Common myeloid progenitor, CD34-positive (primary cell): ENCODE measurements at regions not wholly inside any gene's neighbourhood (a gene's known extent, or its start where the extent isn't known, plus 50 kb on each side); places are given as distances from the start of the nearest gene placed in this dataset.

Experiments used
- CTCF ChIA-PET: fragments of 350-600 bp; sonication (Branson Sonifier 250); formaldehyde crosslinking; loops from one replicate; lab custom pipeline; 2021; ENCODE audit warnings: antibody characterized with exemption; lab: Charles Lee
- POLR2A ChIA-PET: fragments of 350-600 bp; sonication (Branson Sonifier 250); formaldehyde crosslinking; loops from one replicate; lab custom pipeline; 2021; ENCODE audit warnings: antibody characterized with exemption; lab: Charles Lee
- DNase-seq, 3 donors: peaks; one replicate each; pipeline versions ENCODE4 v3.0.0 to v3.0.0-alpha.2; 2013
- H3K27ac ChIP-seq, 2 experiments: 1 replicate in 1 of 2; 2 replicates in 1 of 2; pipeline ENCODE4 v1.7.0; 2013; ENCODE audit warnings: inconsistent platforms in 2 of 2, low read length in 2 of 2, mild to moderate bottlenecking in 2 of 2, low read depth in 1 of 2, moderate library complexity in 1 of 2; ENCODE audit not compliant: severe bottlenecking in 2 of 2, insufficient read depth in 1 of 2, poor library complexity in 1 of 2
- H3K27me3 ChIP-seq, 5 experiments: replicated peaks in 2 of 5; 1 replicate in 3 of 5; 2 replicates in 2 of 5; pipeline versions ENCODE4 v1.6.1 to v1.7.0; 2013; ENCODE audit warnings: low read length in 4 of 5, mild to moderate bottlenecking in 2 of 5, moderate library complexity in 2 of 5, inconsistent platforms in 1 of 5; ENCODE audit not compliant: insufficient read depth in 5 of 5, control insufficient read depth in 4 of 5
- H3K36me3 ChIP-seq, 4 experiments: 1 replicate in 2 of 4; 2 replicates in 2 of 4; pipeline versions ENCODE4 v1.6.1 to v1.7.0; 2013; ENCODE audit warnings: low read length in 3 of 4, control low read depth in 1 of 4, mild to moderate bottlenecking in 1 of 4; ENCODE audit not compliant: control insufficient read depth in 4 of 4, insufficient read depth in 4 of 4
- H3K4me1 ChIP-seq, 4 experiments: 1 replicate in 3 of 4; 2 replicates in 1 of 4; pipeline versions ENCODE4 v1.6.1 to v1.7.1; 2013; ENCODE audit warnings: low read length in 3 of 4, mild to moderate bottlenecking in 3 of 4, control low read depth in 1 of 4, inconsistent platforms in 1 of 4, moderate library complexity in 1 of 4; ENCODE audit not compliant: control insufficient read depth in 4 of 4, insufficient read depth in 4 of 4; ENCODE audit errors: control extremely low read depth in 1 of 4
- H3K4me3 ChIP-seq, 7 experiments: 1 replicate in 4 of 7; 2 replicates in 3 of 7; pipeline versions ENCODE4 v1.5.1 to v1.7.0; 2013; ENCODE audit warnings: mild to moderate bottlenecking in 7 of 7, low read length in 6 of 7, moderate library complexity in 6 of 7, inconsistent platforms in 2 of 7, low read depth in 2 of 7, control low read depth in 1 of 7; ENCODE audit not compliant: insufficient read depth in 4 of 7, control insufficient read depth in 1 of 7; ENCODE audit errors: extremely low read depth in 1 of 7
- H3K9me3 ChIP-seq, 5 experiments: 1 replicate in 4 of 5; 2 replicates in 1 of 5; pipeline versions ENCODE4 v1.6.1 to v1.7.1; 2013; ENCODE audit warnings: low read length in 4 of 5, mild to moderate bottlenecking in 2 of 5, inconsistent platforms in 1 of 5, low read depth in 1 of 5, moderate library complexity in 1 of 5; ENCODE audit not compliant: control insufficient read depth in 4 of 5, insufficient read depth in 2 of 5; ENCODE audit errors: control extremely low read depth in 1 of 5
- WGBS: methylation state at CpG from one replicate; pipeline ENCODE4 v1.1.5; 2013; ENCODE audit not compliant: insufficient coverage; 5-methylcytosine and 5-hydroxymethylcytosine counted together

DNA sequence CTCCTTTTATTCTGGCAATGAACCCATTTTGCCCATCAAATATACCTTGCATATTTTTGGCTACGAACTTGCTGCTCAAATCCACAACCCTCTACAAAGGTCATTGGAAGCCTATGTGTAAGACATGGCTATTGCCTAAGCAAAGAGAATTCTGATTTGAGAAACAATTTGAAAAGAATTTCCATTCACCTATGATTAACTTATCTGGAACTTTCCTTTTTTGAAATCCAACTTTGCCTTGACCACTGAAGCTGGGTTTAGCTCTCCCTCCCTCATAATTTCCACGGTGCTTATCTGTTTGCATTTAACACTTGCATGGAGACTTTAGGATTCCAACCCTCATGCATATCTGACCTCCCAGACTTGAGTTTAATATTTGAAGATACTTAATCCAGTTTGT lies 1514.7 kb upstream of the SLC10A2 start:
- Histone ChIP-seq H3K4me3 (no peak overlapping the region), H3K4me1 (no peaks in the 10 kb centered on the region), H3K27me3 (no peaks in the 10 kb centered on the region), H3K36me3 (no peaks in the 10 kb centered on the region), H3K9me3 (peaks cover 0 to 1% (median 0%) of the 10 kb centered on the region in 5 experiments), H3K27ac (no peak overlapping the region)
- no peak for DNase-seq
- no CpG with 5 or more reads among the region's 2 CpGs for WGBS
- POLR2A ChIA-PET = no interaction called here
- CTCF ChIA-PET = no interaction called here

- no peak overlapping the region for H3K27ac ChIP-seq
- no peak for DNase-seq
- H3K9me3 ChIP-seq = peaks cover 0 to 1% (median 0%) of the 10 kb centered on the region in 5 experiments
- CTCF ChIA-PET = no interaction called here
- no peaks in the 10 kb centered on the region for H3K4me1 ChIP-seq
- no peak overlapping the region for H3K4me3 ChIP-seq
- POLR2A ChIA-PET = no interaction called here
- H3K36me3 ChIP-seq = no peaks in the 10 kb centered on the region
- 100% methylated on average over 2 of the region's 4 CpGs for WGBS
- H3K27me3 ChIP-seq = no peaks in the 10 kb centered on the region
Observed at GRCh38 chr13:104577071-104577815, 1511.0 kb upstream of the SLC10A2 start.

- H3K27ac ChIP-seq = no peak overlapping the region
- CTCF ChIA-PET = interaction anchor here (0.6 to 4.6 kb wide), 12 partner anchors 11 to 1969 kb away, joined by 3 to 16 read pairs (median 3); no protein-coding TSS in a partner anchor
Observed at GRCh38 chr13:104571893-104572229, 1505.6 kb upstream of the SLC10A2 start.

DNA sequence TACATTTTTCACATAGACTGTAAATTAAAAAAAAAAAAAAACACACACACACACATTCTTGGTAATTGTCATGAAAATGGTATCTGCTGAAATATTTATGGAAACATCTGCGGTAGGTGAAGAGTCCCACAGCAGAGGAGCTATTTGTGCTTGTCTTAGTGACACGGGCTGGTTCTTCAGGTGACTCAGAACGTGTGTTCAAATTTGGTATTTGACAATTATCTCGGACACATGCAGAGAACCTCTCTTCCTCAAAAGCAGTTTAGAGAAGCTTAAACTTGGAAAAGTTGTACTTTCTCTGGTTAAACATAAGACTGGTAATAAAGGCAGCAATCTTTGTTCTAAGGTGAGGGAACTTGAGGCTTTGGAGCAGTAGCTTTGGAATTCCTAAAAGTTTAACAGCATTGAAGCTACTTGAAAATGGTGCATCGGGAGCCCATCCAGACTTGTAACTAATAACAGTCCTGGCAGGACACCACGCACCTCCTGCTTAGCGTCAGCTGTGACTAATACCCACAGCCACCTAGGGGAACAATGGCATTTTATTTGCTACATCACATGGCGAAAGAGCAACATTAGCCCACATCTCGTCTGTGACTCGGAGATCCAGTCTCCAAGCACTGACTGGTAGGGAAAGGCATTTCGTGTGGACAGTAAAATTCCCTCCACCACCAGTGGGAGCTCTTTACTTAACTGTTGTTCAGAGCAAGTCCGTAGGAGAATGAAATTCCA lies 1505.1 kb upstream of the SLC10A2 start:
- H3K9me3 ChIP-seq = no peaks in the 10 kb centered on the region

More at GRCh38 chr13:104571893-104572229, 1505.6 kb upstream of the SLC10A2 start:
- Histone ChIP-seq H3K4me1 (peaks cover 0 to 4% (median 0%) of the 10 kb centered on the region in 4 experiments), H3K36me3 (no peaks in the 10 kb centered on the region), H3K27me3 (no peaks in the 10 kb centered on the region), H3K9me3 (no peaks in the 10 kb centered on the region), H3K4me3 (no peak overlapping the region)
- 0% methylated on average over 1 of the region's 2 CpGs for WGBS
- no peak for DNase-seq
- POLR2A ChIA-PET = no interaction called here

GRCh38 chr13:104567114-104567513 lies 1500.9 kb upstream of the SLC10A2 start:
- no peak for DNase-seq
- H3K4me1 ChIP-seq = peaks cover 0 to 4% (median 0%) of the 10 kb centered on the region in 4 experiments
- H3K36me3 ChIP-seq = no peaks in the 10 kb centered on the region
- 94% methylated on average over 2 of the region's 5 CpGs for WGBS
- H3K4me3 ChIP-seq = no peak overlapping the region
- H3K9me3 ChIP-seq = no peaks in the 10 kb centered on the region
- POLR2A ChIA-PET = no interaction called here
- CTCF ChIA-PET = no interaction called here
- no peak overlapping the region for H3K27ac ChIP-seq
- H3K27me3 ChIP-seq = no peaks in the 10 kb centered on the region

More for the DNA sequence above, 1505.1 kb upstream of the SLC10A2 start:
- Histone ChIP-seq H3K4me1 (peaks cover 0 to 4% (median 0%) of the 10 kb centered on the region in 4 experiments), H3K36me3 (no peaks in the 10 kb centered on the region), H3K27me3 (no peaks in the 10 kb centered on the region), H3K4me3 (peak overlapping the region in 1 of 7 experiments; percentile 10), H3K27ac (no peak overlapping the region)
- ChIA-PET POLR2A (no interaction called here), CTCF (interaction anchor here (0.6 to 4.6 kb wide), 10 partner anchors 10 to 1970 kb away, joined by 3 to 16 read pairs (median 3); no protein-coding TSS in a partner anchor)
- peak; percentile 48 to 68 (median 68) for DNase-seq
- WGBS = 67% methylated on average over 9 of the region's 12 CpGs

DNA sequence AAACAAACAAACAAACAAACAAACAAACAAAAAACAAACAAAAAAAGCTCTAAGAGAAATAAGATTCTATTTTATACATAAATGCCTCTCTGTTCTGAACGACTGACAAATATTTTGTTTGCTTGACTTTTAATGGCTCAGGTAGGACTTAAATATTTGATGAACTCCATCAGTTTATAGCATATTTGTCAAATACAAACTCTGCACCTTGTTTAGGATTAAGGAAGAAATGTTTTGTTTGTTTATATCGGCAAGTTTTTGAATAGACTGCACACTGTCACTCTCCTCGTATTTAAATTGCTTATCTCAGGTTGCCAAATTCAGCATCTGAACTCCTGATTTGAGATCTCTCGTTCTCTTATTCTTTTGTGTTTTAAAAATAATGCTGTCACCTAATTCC lies 1499.7 kb upstream of the SLC10A2 start:
- Histone ChIP-seq H3K27me3 (no peaks in the 10 kb centered on the region), H3K27ac (no peak overlapping the region), H3K9me3 (no peaks in the 10 kb centered on the region), H3K4me3 (no peak overlapping the region), H3K4me1 (no peaks in the 10 kb centered on the region), H3K36me3 (no peaks in the 10 kb centered on the region)
- ChIA-PET CTCF (no interaction called here), POLR2A (no interaction called here)
- no CpG with 5 or more reads among the region's 4 CpGs for WGBS
- DNase-seq = no peak

DNA sequence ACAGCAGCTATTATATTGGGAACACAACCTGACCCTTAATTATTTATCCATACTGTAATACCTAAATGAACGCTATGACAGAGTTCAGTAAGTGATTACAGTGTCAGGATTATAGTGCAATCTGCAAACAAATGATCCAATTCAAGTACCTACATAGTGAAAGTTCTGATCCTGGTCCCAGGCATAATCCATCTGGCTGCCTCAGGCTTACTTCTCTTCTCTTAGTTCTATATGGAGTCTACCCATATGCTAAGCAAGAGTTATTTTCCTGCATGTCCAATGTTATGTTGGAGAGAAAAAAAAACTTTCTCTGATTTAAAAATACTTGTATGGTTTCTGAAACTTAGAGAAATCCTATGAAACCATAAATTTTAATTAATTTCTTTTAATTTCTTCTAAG lies 1487.7 kb upstream of the SLC10A2 start:
- ChIA-PET CTCF (no interaction called here), POLR2A (no interaction called here)
- H3K4me1 ChIP-seq = no peaks in the 10 kb centered on the region
- no CpG with 5 or more reads among the region's 1 CpG for WGBS
- no peak for DNase-seq
- H3K9me3 ChIP-seq = no peaks in the 10 kb centered on the region
- H3K4me3 ChIP-seq = no peak overlapping the region
- H3K27ac ChIP-seq = no peak overlapping the region
- H3K36me3 ChIP-seq = no peaks in the 10 kb centered on the region
- no peaks in the 10 kb centered on the region for H3K27me3 ChIP-seq
